GM12874 (cell line): ENCODE measurements at regions not wholly inside any gene's neighbourhood (a gene's known extent, or its start where the extent isn't known, plus 50 kb on each side); places are given as distances from the start of the nearest gene placed in this dataset.

Experiments
- TF ChIP-seq, protein P1 (sequence below): IDR thresholded peaks from 2 replicates; pipeline ENCODE4 v1.5.1; 2011; ENCODE audit warnings: low read depth, mild to moderate bottlenecking, control low read depth, low read length, moderate library complexity; ENCODE audit not compliant: insufficient read depth

DNA sequence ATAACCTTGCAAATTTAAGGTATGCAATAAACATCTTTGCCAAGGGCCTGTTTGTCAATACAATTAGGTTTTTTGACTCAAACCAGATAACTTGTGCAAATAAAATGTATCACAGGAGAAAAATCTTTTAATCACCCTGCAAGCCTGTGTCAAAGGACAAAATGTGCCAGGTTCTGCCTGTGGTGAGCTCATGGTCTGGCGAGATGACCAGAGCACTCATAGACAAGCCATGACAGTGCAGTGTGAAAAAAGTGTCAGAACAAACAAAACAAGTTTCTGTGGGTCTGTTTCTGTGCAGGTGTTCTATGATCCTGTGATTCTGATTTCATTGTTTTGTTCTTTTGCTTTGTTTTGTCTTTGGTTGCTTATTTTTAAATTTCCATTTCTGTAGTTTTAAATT is 847.2 kb downstream of the VRK1 start:
- TF ChIP-seq, protein P1, sequence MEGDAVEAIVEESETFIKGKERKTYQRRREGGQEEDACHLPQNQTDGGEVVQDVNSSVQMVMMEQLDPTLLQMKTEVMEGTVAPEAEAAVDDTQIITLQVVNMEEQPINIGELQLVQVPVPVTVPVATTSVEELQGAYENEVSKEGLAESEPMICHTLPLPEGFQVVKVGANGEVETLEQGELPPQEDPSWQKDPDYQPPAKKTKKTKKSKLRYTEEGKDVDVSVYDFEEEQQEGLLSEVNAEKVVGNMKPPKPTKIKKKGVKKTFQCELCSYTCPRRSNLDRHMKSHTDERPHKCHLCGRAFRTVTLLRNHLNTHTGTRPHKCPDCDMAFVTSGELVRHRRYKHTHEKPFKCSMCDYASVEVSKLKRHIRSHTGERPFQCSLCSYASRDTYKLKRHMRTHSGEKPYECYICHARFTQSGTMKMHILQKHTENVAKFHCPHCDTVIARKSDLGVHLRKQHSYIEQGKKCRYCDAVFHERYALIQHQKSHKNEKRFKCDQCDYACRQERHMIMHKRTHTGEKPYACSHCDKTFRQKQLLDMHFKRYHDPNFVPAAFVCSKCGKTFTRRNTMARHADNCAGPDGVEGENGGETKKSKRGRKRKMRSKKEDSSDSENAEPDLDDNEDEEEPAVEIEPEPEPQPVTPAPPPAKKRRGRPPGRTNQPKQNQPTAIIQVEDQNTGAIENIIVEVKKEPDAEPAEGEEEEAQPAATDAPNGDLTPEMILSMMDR = no peak

DNA sequence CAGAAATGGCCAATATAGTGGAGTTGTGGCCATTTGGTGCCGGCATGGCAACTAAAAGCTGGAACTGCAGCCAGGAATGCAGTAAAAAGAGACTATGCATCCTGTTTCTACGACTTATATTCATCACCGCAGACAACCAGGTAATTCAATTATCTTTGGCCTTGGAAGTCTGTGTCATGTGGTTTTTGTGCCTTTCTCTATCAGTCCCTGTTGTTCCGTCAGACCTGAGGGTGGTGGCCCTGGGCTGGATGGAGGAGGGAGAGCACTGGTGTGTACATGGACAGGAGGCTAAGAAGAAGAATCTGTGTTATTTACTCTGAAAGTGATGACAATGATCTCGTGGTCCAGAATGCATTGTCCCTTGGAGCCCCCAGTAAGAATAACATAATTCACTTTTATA is 852.6 kb downstream of the VRK1 start:
- TF ChIP-seq, protein P1 = no peak

DNA sequence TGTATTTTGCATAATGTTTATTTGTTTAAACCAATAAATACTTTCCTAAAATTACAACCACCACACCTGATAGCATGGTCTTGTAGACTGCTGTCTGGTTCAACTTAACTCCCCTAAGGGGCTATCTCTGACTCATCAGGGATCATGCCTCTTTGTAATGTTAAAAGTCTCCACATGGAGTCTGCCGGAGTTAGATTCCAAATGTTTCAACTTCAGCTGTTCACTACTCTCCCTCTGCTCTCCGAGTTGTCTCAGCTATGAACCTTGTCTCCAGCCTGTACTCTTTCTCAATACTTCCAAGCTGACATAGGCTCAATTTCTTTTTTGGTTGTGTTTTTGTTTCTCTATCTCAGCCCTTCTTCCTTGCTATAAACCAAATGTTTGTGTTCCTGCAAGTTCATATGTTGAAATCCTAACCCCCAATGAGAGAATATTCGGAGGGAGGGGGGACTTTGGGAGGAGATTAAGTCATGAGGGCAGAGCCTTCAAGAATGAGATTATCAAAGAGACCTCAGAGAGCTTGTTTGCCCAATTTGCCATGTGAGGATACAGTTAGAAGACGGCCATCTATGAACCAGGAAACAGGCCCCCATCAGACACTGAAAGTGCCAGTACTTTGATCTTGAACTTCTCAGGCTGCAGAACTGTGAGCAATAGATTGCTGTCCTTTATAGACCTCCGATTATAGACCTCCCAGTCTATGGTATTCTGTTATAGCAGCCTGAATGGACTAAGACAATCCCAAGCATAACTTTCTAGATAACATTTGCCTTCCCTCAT is 858.2 kb downstream of the VRK1 start:
- TF ChIP-seq, protein P1 = no peak

DNA sequence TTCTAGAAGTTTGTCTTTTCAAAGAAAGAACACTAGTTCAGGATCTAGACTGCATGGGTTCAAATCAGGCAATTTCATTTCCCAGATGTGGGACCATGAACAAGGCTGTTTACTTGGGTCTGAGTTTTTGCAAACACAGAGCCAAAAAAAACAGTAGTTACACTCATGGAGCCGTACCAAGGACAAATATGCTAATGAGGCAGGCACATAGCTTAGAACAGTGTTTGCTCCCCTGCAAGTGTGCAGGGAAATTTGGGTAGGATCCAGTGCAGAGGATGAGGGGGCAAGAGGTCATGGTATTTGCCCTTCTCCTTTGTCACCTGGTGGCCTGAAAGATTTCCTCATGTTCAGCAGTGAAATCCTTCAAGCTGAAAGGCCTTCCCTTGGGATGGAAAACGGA is 860.4 kb downstream of the VRK1 start:
- TF ChIP-seq, protein P1 = no peak

DNA sequence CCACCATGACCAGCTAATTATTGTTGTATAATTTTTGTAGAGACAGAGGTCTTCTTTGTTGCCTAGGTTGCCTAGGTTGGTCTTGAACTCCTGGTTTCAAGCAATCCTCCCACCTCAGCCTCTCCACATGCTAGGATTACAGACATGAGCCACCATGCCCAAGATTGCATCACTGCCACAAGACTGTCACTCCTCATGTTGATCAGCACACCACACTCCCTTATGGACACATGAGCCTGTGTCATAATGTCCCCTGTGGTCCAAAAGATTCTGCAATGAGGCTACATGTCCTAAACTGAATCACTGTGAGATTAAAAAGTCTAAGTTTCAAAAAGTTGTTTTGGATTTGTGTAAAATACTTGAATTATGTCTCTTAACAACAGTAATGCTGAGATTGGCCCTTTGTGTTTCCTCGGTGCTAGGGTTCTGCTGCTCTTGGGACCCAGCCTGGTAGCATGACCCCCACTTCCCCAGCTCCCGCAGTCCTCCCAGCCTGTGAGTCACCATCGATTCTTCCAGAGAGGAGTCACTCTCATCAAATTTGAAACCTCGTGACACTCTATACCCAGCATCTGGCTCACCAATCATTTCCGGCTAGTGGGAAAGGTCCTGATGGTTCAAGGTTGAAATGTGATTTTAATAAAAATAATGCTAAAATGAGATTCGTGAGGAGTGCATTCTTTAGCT is 890.9 kb downstream of the VRK1 start:
- TF ChIP-seq, protein P1 = no peak

DNA sequence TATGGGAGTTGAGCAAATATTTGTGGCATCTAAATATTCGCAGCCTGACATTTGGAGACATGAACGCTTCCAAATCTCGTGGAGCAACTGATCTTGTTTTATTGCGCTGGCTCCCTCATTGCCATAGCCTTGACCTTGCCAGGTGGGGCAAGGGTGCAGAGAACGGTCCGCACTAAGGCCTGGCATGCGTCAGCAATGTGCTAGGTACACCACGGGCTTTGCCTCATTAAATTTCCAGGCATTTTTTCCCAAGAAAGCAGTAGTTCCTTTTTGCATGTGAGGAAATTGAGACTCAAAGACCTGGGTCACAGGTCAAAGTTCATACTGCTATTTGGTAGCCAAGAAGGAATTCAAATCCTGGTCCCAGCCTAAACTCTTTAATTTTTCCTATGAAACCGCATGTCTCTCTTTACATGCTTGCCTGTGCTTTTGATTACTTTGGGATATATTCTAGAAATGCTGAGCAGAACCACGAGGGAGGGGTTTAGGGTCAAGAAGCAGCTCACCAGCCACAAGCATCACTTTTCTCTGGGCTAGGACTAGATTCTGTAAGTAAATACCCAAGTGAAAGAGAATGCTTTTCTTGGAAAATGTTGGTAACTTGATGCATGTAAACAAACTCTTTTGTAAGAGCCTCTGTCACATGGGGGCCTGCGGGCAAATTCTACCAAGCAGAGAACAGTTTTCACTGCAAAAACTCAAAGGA is 891.6 kb downstream of the VRK1 start:
- TF ChIP-seq, protein P1 = no peak

DNA sequence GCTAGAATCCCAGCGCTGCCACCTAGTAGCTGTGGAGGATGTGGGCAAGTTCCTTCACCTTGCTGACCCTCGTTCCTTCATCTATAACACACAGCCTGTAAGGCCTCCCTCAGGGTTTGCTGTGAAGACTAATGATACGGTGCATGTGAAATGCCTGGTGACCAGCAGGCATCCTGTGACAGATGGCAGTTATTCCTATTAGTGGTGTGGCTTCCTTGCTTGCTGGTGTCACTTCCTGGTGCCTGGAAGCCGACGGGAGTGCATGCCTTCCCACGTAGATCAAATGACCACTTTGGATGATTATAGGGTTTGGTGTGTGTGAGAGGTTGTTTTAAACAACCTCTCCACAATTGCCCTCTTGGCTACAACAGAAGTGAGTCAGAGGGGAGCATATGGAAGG is 894.9 kb downstream of the VRK1 start:
- TF ChIP-seq, protein P1 = no peak
